ENCODE measurements at regions not wholly inside any gene's neighbourhood (a gene's known extent, or its start where the extent isn't known, plus 50 kb on each side); places are given as distances from the start of the nearest gene placed in this dataset.
"Not testable (repeated sequence)": the region's sequence is repeated elsewhere in the genome, so short reads cannot be mapped to it uniquely, and the experiment has no call there.

DNA sequence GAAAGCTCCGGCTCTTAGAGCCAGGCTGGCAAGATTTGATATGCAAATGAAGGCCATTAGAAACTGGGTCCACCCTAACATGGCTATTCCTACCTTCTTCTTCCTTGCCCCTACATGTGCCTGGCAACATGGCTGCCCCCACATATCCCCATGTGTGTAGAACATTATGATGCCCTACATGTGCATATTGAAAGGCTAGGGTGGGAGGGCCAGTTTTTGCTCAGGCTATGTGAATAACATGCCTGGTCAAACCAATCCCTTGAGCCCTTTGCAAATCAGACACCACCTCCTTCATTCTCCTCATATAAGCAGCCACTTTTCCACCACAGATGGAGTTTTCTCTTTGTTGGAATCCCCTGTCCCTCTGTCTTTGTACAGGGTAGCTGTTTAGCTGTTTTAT, 303.4 kb downstream of the RPIA start:
- H3K4me3 ChIP-seq (ENCODE audit: control insufficient read depth, low read depth, low read length); DNase-seq (ENCODE audit: low read depth): not testable (repeated sequence)

DNA sequence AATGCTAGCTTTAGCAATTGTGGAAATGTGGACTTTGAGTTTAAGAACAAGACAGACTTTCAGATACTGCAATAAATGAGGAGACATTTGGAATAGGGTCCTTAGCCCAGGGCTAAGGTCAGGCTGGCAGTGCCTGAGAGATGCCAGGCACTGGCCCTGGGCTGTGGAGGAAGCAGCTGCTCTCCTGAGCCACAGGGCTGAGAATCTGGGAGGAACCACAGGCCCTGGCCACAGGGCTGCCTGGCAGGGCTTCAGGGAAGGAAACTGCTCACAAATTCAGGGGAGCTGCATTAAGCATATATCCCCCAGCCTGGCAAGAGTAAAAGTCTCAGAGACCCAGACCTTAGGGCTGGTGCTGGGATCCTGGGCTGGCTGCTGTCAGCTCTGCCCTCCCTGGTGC, 305.1 kb downstream of the RPIA start:
- H3K4me3 ChIP-seq (ENCODE audit: control insufficient read depth, low read depth, low read length); DNase-seq (ENCODE audit: low read depth): not testable (repeated sequence)

DNA sequence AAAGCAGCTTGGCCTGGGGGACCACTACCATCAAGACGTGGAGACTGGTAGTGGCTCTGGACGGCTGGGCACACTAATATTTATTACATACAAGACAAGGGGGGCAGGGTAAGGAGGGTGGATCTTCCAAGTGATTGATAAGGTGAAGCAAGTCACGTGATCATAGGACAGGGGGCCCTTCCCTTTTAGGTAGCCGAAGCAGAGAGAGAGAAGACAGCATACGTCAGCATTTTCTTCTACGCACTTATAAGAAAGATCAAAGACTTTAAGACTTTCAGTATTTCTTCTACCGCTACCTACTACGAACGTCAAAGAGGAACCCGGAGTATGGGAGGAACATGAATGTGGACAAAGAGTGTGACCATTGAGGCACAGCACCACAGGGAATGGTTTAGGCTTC, 307.9 kb downstream of the RPIA start:
- DNase-seq (ENCODE audit: low read depth) = no peak
- TF ChIP-seq, protein P1, sequence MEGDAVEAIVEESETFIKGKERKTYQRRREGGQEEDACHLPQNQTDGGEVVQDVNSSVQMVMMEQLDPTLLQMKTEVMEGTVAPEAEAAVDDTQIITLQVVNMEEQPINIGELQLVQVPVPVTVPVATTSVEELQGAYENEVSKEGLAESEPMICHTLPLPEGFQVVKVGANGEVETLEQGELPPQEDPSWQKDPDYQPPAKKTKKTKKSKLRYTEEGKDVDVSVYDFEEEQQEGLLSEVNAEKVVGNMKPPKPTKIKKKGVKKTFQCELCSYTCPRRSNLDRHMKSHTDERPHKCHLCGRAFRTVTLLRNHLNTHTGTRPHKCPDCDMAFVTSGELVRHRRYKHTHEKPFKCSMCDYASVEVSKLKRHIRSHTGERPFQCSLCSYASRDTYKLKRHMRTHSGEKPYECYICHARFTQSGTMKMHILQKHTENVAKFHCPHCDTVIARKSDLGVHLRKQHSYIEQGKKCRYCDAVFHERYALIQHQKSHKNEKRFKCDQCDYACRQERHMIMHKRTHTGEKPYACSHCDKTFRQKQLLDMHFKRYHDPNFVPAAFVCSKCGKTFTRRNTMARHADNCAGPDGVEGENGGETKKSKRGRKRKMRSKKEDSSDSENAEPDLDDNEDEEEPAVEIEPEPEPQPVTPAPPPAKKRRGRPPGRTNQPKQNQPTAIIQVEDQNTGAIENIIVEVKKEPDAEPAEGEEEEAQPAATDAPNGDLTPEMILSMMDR (IDR thresholded peaks at IDR 0.05; ENCODE audit: control insufficient read depth, insufficient read depth, low read depth, low read length, missing control alignments) = no peak
- no peak overlapping the region for H3K4me3 ChIP-seq (ENCODE audit: control insufficient read depth, low read depth, low read length)

DNA sequence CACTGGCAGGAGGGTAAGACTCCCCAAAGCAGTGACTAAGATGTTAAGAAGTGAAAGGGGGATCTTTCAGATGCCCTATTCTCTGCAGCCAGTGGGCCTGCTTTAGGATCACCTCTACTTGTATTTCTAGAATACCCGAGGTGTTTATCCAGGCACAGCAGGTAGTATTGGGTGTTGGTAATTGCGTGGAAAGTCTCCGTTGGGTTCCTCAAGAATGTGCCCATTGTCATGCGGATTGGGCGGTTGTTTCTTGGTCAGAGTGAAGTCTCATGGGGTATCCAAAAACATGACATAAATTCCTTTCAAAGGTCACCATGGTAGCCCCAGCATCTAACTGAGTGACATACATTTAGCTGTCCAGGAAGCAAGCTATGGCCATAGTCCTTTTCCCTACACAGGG, 308.8 kb downstream of the RPIA start:
- no peak for DNase-seq (ENCODE audit: low read depth)
- TF ChIP-seq, protein P1 (IDR thresholded peaks at IDR 0.05; ENCODE audit: control insufficient read depth, insufficient read depth, low read depth, low read length, missing control alignments) = no peak
- H3K4me3 ChIP-seq (ENCODE audit: control insufficient read depth, low read depth, low read length) = no peak overlapping the region

DNA sequence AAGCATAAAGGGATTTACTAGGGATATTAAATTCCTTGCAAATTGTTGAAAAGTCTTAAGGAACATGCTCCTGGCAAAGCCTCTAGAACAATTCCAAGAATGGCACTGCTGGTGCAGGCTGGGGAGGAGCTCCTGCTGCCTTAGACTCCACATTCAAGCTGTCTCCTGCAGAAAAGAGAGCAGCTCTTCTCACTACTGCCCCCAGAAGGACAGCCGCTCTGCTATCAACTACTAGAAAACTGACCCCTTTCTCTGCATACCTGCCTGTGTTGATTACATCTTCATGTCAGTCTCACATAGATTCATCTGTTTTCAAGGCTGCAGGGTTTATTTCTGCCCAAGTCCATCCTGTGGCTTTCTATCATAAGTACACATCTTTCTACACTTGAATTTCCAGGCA, 312.8 kb downstream of the RPIA start:
- H3K4me3 ChIP-seq (ENCODE audit: control insufficient read depth, low read depth, low read length); DNase-seq (ENCODE audit: low read depth): not testable (repeated sequence)

DNA sequence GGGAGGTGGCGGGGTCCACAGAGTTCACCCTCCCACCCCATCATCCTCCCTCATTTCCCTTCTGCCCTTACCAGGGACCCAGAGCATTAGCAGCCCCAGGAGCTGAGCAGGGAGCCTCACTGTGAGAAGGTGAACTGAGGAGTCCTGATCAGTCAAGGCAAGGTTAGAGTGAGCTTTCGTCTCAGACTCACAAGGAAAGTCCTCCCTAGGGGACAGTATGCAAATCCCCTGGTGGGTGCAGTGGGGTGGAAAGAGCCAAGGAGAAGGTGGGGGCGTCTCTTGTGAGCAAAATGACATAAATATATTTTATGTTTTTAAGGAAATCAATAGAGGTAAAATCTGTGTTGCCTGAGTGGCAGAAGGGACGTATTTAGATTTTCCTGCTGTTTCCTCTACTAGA, 329.1 kb downstream of the RPIA start:
- DNase-seq (ENCODE audit: low read depth) = not testable (repeated sequence)

DNA sequence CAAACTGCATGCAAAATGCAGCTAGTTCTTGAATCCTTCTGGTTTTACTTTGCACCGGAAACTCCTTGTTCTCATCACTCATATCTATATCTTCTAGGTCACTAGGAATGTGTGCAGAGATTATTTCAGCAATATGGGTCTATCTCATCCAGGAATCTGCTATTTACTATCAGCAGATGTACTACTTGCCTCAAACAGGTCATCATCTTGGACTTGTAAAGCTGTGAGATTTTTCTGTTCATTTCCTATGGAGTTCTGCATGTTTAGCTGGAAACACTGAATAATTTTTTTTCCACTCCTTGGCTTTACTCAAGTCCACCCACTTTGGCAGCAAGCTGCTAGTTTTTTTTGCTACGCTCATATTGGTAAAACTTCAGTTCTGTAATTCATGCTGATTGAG, 334.8 kb downstream of the RPIA start:
- H3K4me3 ChIP-seq (ENCODE audit: control insufficient read depth, low read depth, low read length) = not testable (repeated sequence)

More for the DNA sequence above, 329.1 kb downstream of the RPIA start:
- not testable (repeated sequence) for H3K4me3 ChIP-seq (ENCODE audit: control insufficient read depth, low read depth, low read length)

DNA sequence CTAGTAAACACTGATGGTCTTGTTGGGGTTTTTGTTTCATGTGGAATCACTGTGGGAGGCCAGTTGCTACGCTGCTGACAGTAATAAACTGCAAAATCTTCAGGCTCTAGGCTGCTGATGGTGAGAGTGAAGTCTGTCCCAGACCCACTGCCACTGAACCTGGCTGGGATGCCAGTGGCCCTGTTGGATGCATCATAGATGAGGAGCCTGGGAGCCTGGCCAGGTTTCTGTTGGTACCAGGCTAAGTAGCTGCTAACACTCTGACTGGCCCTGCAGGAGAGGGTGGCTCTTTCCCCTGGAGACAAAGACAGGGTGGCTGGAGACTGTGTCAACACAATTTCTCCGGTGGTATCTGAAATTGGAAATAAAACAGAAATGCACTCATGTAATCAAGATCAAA, 335.6 kb downstream of the RPIA start:
- DNase-seq (ENCODE audit: low read depth); H3K4me3 ChIP-seq (ENCODE audit: control insufficient read depth, low read depth, low read length): not testable (repeated sequence)

More for the DNA sequence above, 334.8 kb downstream of the RPIA start:
- not testable (repeated sequence) for DNase-seq (ENCODE audit: low read depth)

DNA sequence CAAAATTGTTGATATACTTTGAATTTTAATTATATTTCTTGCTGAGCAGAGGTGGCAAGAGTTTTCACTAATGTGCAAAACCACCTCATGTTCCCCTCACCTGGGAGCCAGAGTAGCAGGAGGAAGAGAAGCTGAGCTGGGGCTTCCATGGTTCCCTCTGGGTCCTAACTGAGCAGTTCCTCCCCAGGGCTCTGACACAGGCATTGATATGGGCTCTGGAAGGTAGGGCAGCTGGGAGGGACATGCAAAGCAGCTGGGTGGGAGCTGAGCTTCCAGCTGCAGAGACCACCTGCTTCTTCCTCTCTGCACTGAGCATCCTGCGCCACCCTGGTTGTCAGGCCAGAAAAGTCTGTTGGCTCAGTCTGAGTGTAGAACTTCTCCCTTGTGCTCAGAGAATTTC, 336.1 kb downstream of the RPIA start:
- not testable (repeated sequence) for DNase-seq (ENCODE audit: low read depth); H3K4me3 ChIP-seq (ENCODE audit: control insufficient read depth, low read depth, low read length)

DNA sequence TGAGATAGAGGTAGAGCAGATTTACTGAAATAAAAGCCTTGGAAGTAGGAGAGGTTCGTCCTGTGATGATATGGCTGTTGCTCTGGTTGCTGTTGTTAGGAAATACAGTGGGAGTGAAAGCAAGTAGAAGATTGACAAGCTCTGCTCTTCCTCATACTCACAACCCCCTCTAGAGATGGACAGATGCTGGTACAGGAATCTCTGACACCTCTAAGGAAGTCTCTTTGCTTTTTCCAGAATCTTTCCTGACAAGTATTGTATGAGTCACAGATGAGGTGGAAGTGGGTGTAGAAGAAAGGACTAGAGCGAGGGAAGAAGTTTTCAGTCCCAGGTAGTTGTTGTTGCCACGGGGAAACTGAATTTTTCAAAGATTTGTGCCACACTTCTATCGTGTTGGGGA, 337.8 kb downstream of the RPIA start:
- not testable (repeated sequence) for H3K4me3 ChIP-seq (ENCODE audit: control insufficient read depth, low read depth, low read length); DNase-seq (ENCODE audit: low read depth)

DNA sequence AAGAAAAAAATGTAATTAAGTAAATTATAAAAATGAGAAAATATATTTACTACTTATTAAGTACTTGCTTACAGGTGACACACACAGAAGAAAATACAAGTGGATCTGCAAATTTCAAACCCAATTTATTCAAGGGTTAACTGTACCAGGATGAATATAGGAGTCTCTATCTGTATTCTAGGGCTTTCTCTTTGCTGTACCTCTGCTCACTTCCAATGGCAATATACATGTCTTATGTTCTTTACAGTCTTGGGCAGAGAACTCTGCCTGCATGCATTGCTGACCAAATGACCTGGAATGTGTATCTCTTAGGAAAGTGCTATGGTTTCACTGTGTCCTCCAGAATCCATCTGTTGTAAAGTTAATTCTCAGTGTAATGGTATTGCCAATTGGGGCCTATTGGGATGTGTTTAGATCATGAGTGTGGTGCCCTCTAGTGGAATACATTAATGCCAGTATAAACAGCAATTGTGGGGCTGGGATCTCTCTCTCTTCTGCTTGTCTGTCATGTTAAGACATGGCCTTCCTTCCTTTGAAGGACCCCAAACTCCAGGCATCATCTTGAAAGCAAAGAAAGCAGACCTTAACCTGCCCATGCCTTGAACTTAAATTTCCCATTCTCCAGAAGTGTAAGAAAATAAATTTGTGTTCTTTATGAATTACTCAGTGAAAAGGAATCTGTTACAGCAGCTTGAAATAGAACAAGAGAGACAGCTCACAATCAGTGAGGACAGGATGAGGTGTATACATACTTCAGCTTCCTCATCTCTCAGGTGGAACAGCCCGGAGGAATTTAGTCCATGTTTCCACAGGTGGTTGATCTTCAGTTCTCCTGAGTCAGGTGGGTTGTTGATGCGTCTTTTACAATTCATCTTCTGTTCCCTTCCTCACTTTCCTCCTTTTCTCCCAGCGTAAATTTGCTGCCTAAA, 356.9 kb downstream of the RPIA start:
- TF ChIP-seq, protein P1 (IDR thresholded peaks at IDR 0.05; ENCODE audit: control insufficient read depth, insufficient read depth, low read depth, low read length, missing control alignments) = peak; percentile 54
- H3K4me3 ChIP-seq (ENCODE audit: control insufficient read depth, low read depth, low read length); DNase-seq (ENCODE audit: low read depth): not testable (repeated sequence)

DNA sequence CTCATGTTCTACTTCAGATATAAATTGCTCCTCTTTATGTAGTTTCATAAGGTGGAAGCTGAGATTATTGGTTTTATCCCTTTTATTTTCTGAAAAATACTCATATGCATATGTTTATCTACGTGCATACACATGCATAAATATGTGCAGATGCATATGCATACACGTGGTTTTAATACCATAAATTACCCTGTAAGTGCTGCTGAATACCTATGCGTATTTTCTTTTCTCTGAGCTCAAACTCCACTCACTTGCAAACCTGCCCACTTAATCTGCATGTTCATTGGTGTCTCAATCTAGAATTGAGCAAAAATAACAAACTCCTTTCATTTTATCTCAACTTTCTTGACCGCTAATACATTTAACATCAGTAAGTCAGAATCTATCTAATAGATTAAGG, 367.1 kb downstream of the RPIA start:
- not testable (repeated sequence) for DNase-seq (ENCODE audit: low read depth); H3K4me3 ChIP-seq (ENCODE audit: control insufficient read depth, low read depth, low read length)

DNA sequence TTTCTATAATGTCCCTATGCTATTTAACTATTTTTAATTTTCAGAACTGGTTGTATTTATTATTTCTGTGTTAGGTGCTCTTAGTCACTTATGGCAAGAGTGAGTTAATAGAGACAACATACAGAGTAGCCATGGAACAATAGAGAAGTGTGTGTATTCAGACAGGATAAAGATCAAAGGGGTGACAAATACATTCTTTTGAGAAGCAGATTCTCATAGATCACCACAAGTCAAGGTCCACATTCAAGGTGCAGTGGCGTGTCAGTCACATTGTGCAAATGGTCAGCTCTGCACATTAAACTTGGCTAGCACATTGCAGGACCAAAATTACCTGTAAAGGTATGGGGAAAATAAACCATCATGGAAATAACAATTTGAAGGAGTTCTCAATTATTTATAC, 369.7 kb downstream of the RPIA start:
- DNase-seq (ENCODE audit: low read depth) = not testable (repeated sequence)

DNA sequence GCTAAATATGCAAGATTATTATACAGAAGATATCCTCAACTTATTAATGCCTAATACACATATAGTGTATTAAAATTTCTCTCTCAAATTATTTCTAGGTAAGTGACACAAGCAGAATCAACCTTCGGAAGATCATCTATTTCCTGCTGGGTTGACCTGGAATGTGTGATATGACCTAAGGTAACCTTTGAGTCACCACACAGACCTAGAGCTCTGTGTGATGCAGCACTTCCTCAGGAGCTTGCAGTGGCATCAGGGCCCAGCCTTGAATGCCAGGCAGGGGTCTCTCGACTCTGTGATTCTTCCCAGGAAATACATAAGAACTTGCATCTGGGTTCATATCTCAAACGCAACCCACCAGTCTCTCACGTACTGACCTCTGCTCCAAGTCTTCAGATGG, 385.3 kb downstream of the RPIA start:
- H3K4me3 ChIP-seq (ENCODE audit: control insufficient read depth, low read depth, low read length); DNase-seq (ENCODE audit: low read depth): not testable (repeated sequence)

More for the DNA sequence above, 369.7 kb downstream of the RPIA start:
- not testable (repeated sequence) for H3K4me3 ChIP-seq (ENCODE audit: control insufficient read depth, low read depth, low read length)

DNA sequence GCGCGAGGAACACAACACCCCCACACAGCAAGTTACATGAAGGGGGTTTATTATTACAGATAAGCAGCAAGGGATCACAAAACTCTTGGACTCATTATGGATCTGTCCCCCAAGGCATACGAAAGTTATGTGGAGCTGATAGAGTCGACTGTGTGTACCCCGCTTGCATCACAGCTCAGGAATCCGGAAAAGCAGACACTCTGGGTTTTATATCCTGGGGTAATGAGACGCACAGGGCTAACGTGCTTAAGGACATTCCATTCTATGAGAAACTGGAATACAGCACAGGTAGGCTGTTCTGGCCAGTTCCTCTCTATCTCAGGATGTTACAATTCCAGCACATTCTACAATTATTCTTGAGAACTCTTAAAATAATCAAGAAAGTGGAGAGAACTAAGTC, 401.4 kb downstream of the RPIA start:
- DNase-seq (ENCODE audit: low read depth); H3K4me3 ChIP-seq (ENCODE audit: control insufficient read depth, low read depth, low read length): not testable (repeated sequence)

Measured in AG09309 (cell line).